ENCODE measurements at regions not wholly inside any gene's neighbourhood (a gene's known extent, or its start where the extent isn't known, plus 50 kb on each side); places are given as distances from the start of the nearest gene placed in this dataset.

- WGBS (ENCODE audit: insufficient coverage, low coverage, missing lambda C conversion rate) = 0% methylated on average over 3 of the region's 3 CpGs
- Histone ChIP-seq H3K4me1 (replicated peaks in 1 of 2; ENCODE audit: control insufficient read depth in 2 of 2, insufficient read depth in 2 of 2, low read length in 2 of 2) (no peaks in the 10 kb centered on the region), H3K27me3 (ENCODE audit: control insufficient read depth in 2 of 2, insufficient read depth in 2 of 2, low read length in 2 of 2) (peaks cover 2 to 34% of the 10 kb centered on the region in 2 experiments; a peak in 3 of 5 replicates), H3K9me3 (replicated peaks; ENCODE audit: control insufficient read depth, insufficient read depth, low read depth, low read length) (no peaks in the 10 kb centered on the region), H3K4me2 (ENCODE audit: insufficient read depth, low read length) (no peak overlapping the region), H3K79me2 (ENCODE audit: control insufficient read depth, insufficient read depth, low read length) (no peaks in the 10 kb centered on the region), H2AFZ (ENCODE audit: low read depth, low read length) (no peak overlapping the region), H3K9ac (ENCODE audit: insufficient read depth in 1 of 2, low read depth in 2 of 2, low read length in 2 of 2) (no peak overlapping the region), H3K4me3 (no peak overlapping the region), H3K9me1 (ENCODE audit: control insufficient read depth, insufficient read depth, low read length) (no peaks in the 10 kb centered on the region), H4K20me1 (replicated peaks; ENCODE audit: control insufficient read depth, insufficient read depth, low read length) (no peaks in the 10 kb centered on the region), H3K36me3 (ENCODE audit: control insufficient read depth, insufficient read depth, low read length) (no peaks in the 10 kb centered on the region), H3K27ac (ENCODE audit: extremely low read depth, low read depth, low read length) (no peak overlapping the region)
- intact Hi-C loops (cut with micrococcal nuclease) = loop anchor here (2.0 to 5.0 kb wide), 2 partner anchors 145 to 182 kb away; no protein-coding TSS in a partner anchor
- ChIA-PET CTCF (ENCODE audit: low intra/inter-chr PET ratio) (no interaction called here), POLR2A (interaction anchor here (0.8 to 0.9 kb wide), 2 partner anchors 9 to 11 kb away, joined by 3 read pairs; no protein-coding TSS in a partner anchor)
- FAIRE-seq = no peak
- BruUV-seq (replicated peaks) = no TSS peak
- in situ Hi-C loops (cut with MboI) = loop anchor here (5.0 kb wide), 1 partner anchor 143 kb away; no protein-coding TSS in a partner anchor
- ATAC-seq = no peak
- TF ChIP-seq MAX (CRISPR knock-in tag; IDR thresholded peaks at IDR 0.05) = no peak
- no peak for TF ChIP-seq ZNF668 (CRISPR knock-in tag; IDR thresholded peaks at IDR 0.05)
- no peak for TF ChIP-seq SAFB2 (IDR thresholded peaks at IDR 0.05; ENCODE audit: borderline replicate concordance, low read depth, low read length, severe bottlenecking)
- TF ChIP-seq JUNB (CRISPR knock-in tag; conservative IDR thresholded peaks at IDR 0.05) = no peak
- TF ChIP-seq HMG20B (CRISPR knock-in tag; IDR thresholded peaks at IDR 0.05) = no peak
- no peak for TF ChIP-seq ZNF274 (IDR thresholded peaks at IDR 0.05; ENCODE audit: borderline replicate concordance, low read depth, low read length)
- TF ChIP-seq ZFP1 (CRISPR knock-in tag; IDR thresholded peaks at IDR 0.05) = no peak
- TF ChIP-seq THAP7 (CRISPR knock-in tag; IDR thresholded peaks at IDR 0.05) = no peak
- TF ChIP-seq CHD1 (IDR thresholded peaks at IDR 0.05; ENCODE audit: low read length) = no peak
- no peak for TF ChIP-seq L3MBTL2 (IDR thresholded peaks at IDR 0.05)
- TF ChIP-seq KAT2B (IDR thresholded peaks at IDR 0.05; ENCODE audit: low read depth, low read length) = no peak
- no peak for TF ChIP-seq ZBTB26 (CRISPR knock-in tag; IDR thresholded peaks at IDR 0.05)
- TF ChIP-seq ZNF174 (CRISPR knock-in tag; IDR thresholded peaks at IDR 0.05) = no peak
- no peak for TF ChIP-seq PCBP2 (IDR thresholded peaks at IDR 0.05; ENCODE audit: low read depth, low read length, poor library complexity, severe bottlenecking)
- no peak for TF ChIP-seq RBM39 (optimal IDR thresholded peaks at IDR 0.05; ENCODE audit: low read depth, low read length)
- DNase-seq (ENCODE audit: extremely low read depth in 1 of 4, low spot score in 3 of 4) = no peak
Observed at GRCh38 chr11:33543823-33544222, 156.8 kb downstream of the C11orf91 start.

All from K562 (cell line).